ENCODE measurements at regions not wholly inside any gene's neighbourhood (a gene's known extent, or its start where the extent isn't known, plus 50 kb on each side); places are given as distances from the start of the nearest gene placed in this dataset.
"Not testable (repeated sequence)": the region's sequence is repeated elsewhere in the genome, so short reads cannot be mapped to it uniquely, and the experiment has no call there.

DNA sequence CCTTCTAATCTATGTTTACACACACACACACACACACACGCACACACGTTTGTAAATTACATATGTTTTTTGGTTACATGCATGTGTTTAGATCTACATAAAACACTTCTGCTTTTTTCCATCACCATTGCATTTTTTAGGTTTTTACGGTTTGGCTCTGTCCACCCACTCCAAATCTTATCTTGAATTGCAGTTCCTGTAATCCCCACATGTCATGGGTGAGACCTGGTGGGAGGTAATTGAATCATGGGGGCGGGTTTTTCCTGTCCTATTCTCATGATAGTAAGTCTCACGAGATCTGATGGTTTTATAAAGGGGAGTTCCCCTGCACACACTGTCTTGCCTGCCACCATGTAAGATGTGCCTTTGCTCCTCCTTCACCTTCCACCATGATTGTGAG is 188.7 kb upstream of the TSHZ3 start:
- TF ChIP-seq POLR2AphosphoS5, POLR2A (IDR thresholded peaks at IDR 0.05): not testable (repeated sequence)
- TF ChIP-seq, protein P1, sequence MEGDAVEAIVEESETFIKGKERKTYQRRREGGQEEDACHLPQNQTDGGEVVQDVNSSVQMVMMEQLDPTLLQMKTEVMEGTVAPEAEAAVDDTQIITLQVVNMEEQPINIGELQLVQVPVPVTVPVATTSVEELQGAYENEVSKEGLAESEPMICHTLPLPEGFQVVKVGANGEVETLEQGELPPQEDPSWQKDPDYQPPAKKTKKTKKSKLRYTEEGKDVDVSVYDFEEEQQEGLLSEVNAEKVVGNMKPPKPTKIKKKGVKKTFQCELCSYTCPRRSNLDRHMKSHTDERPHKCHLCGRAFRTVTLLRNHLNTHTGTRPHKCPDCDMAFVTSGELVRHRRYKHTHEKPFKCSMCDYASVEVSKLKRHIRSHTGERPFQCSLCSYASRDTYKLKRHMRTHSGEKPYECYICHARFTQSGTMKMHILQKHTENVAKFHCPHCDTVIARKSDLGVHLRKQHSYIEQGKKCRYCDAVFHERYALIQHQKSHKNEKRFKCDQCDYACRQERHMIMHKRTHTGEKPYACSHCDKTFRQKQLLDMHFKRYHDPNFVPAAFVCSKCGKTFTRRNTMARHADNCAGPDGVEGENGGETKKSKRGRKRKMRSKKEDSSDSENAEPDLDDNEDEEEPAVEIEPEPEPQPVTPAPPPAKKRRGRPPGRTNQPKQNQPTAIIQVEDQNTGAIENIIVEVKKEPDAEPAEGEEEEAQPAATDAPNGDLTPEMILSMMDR (IDR thresholded peaks at IDR 0.05) = not testable (repeated sequence)

Data from upper lobe of left lung (tissue), 4 donors.